GM19455 (cell line): ENCODE measurements at regions not wholly inside any gene's neighbourhood (a gene's known extent, or its start where the extent isn't known, plus 50 kb on each side); places are given as distances from the start of the nearest gene placed in this dataset.

ENCODE experiments used
- ATAC-seq: cut with Tn5 transposase; IDR thresholded peaks from one replicate; pipeline ENCODE4 v1.9.1; 2021; ENCODE audit not compliant: unreplicated experiment

GRCh38 chr2:187922846-187923245, 368.6 kb upstream of the TFPI start:
- no peak for ATAC-seq

GRCh38 chr2:187924293-187924692, 367.4 kb upstream of the GULP1 start:
- ATAC-seq, result no peak

- no peak for ATAC-seq
Measured at GRCh38 chr2:187934236-187934635, 357.4 kb upstream of the GULP1 start.

GRCh38 chr2:187934692-187935091, 357.0 kb upstream of the GULP1 start:
- no peak for ATAC-seq

GRCh38 chr2:187935126-187935525, 356.5 kb upstream of the GULP1 start:
- no peak for ATAC-seq

- ATAC-seq, result no peak
Measured at GRCh38 chr2:187936228-187936627, 355.4 kb upstream of the GULP1 start.

GRCh38 chr2:187939180-187939579, 352.5 kb upstream of the GULP1 start:
- ATAC-seq, result no peak

GRCh38 chr2:187942876-187943275, 348.8 kb upstream of the GULP1 start:
- no peak for ATAC-seq

- ATAC-seq, result no peak
Measured at GRCh38 chr2:187943772-187944369, 347.8 kb upstream of the GULP1 start.

- ATAC-seq, result no peak
Measured at GRCh38 chr2:187949859-187950258, 341.8 kb upstream of the GULP1 start.

- no peak for ATAC-seq
Measured at GRCh38 chr2:187951470-187952218, 340.0 kb upstream of the GULP1 start.

GRCh38 chr2:187956906-187957534, 334.7 kb upstream of the GULP1 start:
- no peak for ATAC-seq

- ATAC-seq, result no peak
Measured at GRCh38 chr2:187959821-187960220, 331.9 kb upstream of the GULP1 start.

- no peak for ATAC-seq
Measured at GRCh38 chr2:187962538-187962937, 329.1 kb upstream of the GULP1 start.

- no peak for ATAC-seq
Measured at GRCh38 chr2:187964746-187965145, 326.9 kb upstream of the GULP1 start.

GRCh38 chr2:187966924-187967323, 324.8 kb upstream of the GULP1 start:
- no peak for ATAC-seq

GRCh38 chr2:187971893-187972292, 319.8 kb upstream of the GULP1 start:
- ATAC-seq, result no peak

- no peak for ATAC-seq
Measured at GRCh38 chr2:187976259-187976985, 315.3 kb upstream of the GULP1 start.

- no peak for ATAC-seq
Measured at GRCh38 chr2:187976986-187977333, 314.7 kb upstream of the GULP1 start.

GRCh38 chr2:187978356-187978755, 313.3 kb upstream of the GULP1 start:
- no peak for ATAC-seq

GRCh38 chr2:187982668-187983067, 309.0 kb upstream of the GULP1 start:
- ATAC-seq, result peak; percentile 86

- no peak for ATAC-seq
Measured at GRCh38 chr2:187985195-187985594, 306.5 kb upstream of the GULP1 start.
